Keratinocyte (primary cell): ENCODE measurements at regions not wholly inside any gene's neighbourhood (a gene's known extent, or its start where the extent isn't known, plus 50 kb on each side); places are given as distances from the start of the nearest gene placed in this dataset.
A peak's percentile ranks its signal among the peaks of the same experiment; 100 is the strongest.

Source experiments
- DNase-seq: peaks from one replicate; pipeline ENCODE4 v3.0.0-alpha.2; 2011; ENCODE audit warnings: low read depth, missing footprints, low spot score
- FAIRE-seq: peaks from 2 replicates; lab custom pipeline; 2011; peaks lifted over from hg19 to GRCh38; lab: Jason Lieb, UNC
- H2AFZ ChIP-seq: 2 replicates; pipeline ENCODE4 v1.6.0; 2012; ENCODE audit warnings: low read length, control low read depth, inconsistent platforms; ENCODE audit not compliant: control insufficient read depth
- H3K27ac ChIP-seq: 2 replicates; pipeline ENCODE4 v1.5.1; 2011; ENCODE audit warnings: low read length; ENCODE audit not compliant: control insufficient read depth, insufficient read depth
- H3K27me3 ChIP-seq: 3 replicates; pipeline ENCODE4 v1.6.0; 2011; ENCODE audit warnings: low read length; ENCODE audit not compliant: control insufficient read depth, insufficient read depth; ENCODE audit errors: extremely low read depth
- H3K36me3 ChIP-seq, 2 experiments: 2 replicates in 1 of 2; 3 replicates in 1 of 2; pipeline ENCODE4 v1.5.1; 2011; ENCODE audit warnings: low read length in 2 of 2, mild to moderate bottlenecking in 1 of 2; ENCODE audit not compliant: control insufficient read depth in 2 of 2, insufficient read depth in 2 of 2; ENCODE audit errors: extremely low read depth in 1 of 2
- H3K4me1 ChIP-seq: 3 replicates; pipeline ENCODE4 v1.5.1; 2011; ENCODE audit warnings: low read length; ENCODE audit not compliant: control insufficient read depth, insufficient read depth; ENCODE audit errors: extremely low read depth
- H3K4me2 ChIP-seq: 3 replicates; pipeline ENCODE4 v1.6.0; 2011; ENCODE audit warnings: low read depth, low read length; ENCODE audit not compliant: control insufficient read depth, insufficient read depth; ENCODE audit errors: extremely low read depth
- H3K4me3 ChIP-seq, 3 experiments: fragments of 200-600 bp in 1 of 3; sonication (generic) in 1 of 3; 2 replicates in 2 of 3; 3 replicates in 1 of 3; pipeline ENCODE4 v1.5.1; 2011 to 2016; ENCODE audit warnings: low read length in 3 of 3, mild to moderate bottlenecking in 3 of 3, control low read depth in 2 of 3, inconsistent platforms in 1 of 3, low read depth in 1 of 3, mixed read lengths in 1 of 3, mixed run types in 1 of 3, moderate library complexity in 1 of 3; ENCODE audit not compliant: control insufficient read depth in 2 of 3, insufficient read depth in 2 of 3; ENCODE audit errors: extremely low read depth in 1 of 3
- H3K79me2 ChIP-seq: 2 replicates; pipeline ENCODE4 v1.6.0; 2012; ENCODE audit warnings: low read length; ENCODE audit not compliant: control insufficient read depth, insufficient read depth
- H3K9ac ChIP-seq: 3 replicates; pipeline ENCODE4 v1.6.0; 2011; ENCODE audit warnings: low read length; ENCODE audit not compliant: control insufficient read depth, insufficient read depth; ENCODE audit errors: extremely low read depth
- H3K9me1 ChIP-seq: 3 replicates; pipeline ENCODE4 v1.6.0; 2011; ENCODE audit warnings: low read length; ENCODE audit not compliant: control insufficient read depth, insufficient read depth; ENCODE audit errors: extremely low read depth
- H3K9me3 ChIP-seq: 2 replicates; pipeline ENCODE4 v1.5.1; 2012; ENCODE audit warnings: low read depth, low read length; ENCODE audit not compliant: control insufficient read depth
- H4K20me1 ChIP-seq: 3 replicates; pipeline ENCODE4 v1.6.0; 2011; ENCODE audit warnings: low read length; ENCODE audit not compliant: control insufficient read depth, insufficient read depth; ENCODE audit errors: extremely low read depth
- EZH2 ChIP-seq: IDR thresholded peaks from one replicate; pipeline ENCODE4 v1.6.1; 2012; ENCODE audit warnings: inconsistent platforms, mild to moderate bottlenecking, low read length, moderate library complexity
- dilution Hi-C: fragments of 300-500 bp; cut with MboI; formaldehyde crosslinking; loops from one replicate; pipeline ENCODE4 v1.7.0; 2020; ENCODE audit warnings: low sequenced_read_pairs; ENCODE audit not compliant: extremely low pct_ligation_motif_present
- TF ChIP-seq, protein P1 (sequence below), 3 experiments: IDR thresholded peaks in 1 of 3; conservative IDR thresholded peaks in 1 of 3; optimal IDR thresholded peaks in 1 of 3; 2 replicates in 2 of 3; 3 replicates in 1 of 3; pipeline versions ENCODE3 to v1.5.1; 2011; ENCODE audit warnings: low read length in 3 of 3, mild to moderate bottlenecking in 3 of 3, moderate library complexity in 2 of 3, control low read depth in 1 of 3, inconsistent platforms in 1 of 3; ENCODE audit not compliant: insufficient read depth in 2 of 3; ENCODE audit errors: extremely low read depth in 1 of 3

DNA sequence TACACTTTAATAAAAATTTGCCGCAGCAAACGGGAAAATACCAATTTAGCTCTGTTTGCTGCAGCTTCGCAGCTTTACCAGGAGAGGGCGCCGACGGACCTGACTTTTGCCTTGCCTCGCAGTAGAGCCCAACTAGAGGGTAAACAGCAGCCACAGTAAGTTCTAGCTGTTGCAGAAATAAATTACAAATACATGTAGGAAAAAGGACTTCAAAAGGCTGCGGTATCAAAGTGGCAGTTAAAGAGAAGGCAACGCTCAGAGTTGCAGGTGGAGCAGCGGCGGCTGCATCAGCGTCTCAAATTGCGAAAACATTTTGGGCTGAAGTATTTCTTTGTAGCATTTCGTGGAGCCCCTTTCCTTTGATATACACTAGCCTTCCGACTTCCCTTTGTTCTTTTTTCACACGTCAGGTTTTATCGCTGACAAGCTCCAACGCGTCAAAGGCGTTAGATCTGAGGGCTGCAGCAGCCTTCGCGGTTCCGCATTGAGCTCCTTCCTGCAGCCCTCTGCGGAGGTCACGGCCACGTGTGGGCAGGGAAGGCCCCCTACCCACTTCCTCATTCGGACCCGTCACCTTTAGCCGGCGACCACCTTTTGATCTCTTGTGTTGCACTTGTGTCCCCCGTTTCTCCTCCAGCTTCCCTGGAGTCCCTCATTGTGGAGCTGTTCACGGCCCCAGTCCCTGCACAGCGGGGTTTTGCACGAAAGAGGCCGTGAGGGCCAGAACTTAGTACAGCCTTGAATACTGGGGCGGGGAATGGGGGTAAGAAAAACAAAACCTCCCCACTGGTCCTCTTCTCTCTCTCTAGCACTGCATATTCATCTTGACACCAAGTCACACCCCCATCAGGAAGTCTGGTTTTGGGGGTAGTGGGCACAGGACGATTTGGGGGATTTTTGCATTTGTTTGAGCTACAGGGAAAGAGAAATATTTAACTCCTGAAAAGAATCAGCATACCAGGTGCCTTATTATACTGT lies 72.8 kb downstream of the S1PR1 start:
- H2AFZ ChIP-seq: peak overlapping the region; percentile 14

DNA sequence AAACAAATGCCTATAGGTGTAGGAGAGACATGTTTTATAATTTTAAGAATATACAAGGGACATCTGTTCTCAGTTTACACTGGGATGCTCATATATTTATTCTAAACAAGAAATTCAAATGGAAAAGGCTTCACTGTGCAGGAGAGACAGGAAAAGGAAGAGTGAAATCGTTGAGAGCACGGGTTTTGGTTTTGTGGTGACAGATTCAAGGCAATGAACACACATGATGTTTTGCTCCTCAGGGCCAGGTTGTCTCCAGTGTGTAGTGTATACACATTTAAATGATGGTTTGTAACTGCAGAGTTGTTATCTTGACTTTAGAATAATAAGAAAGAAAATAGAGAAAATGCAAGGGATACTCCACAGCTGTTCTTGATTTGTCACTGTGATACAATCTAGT lies 73.7 kb downstream of the S1PR1 start:
- Histone ChIP-seq H3K4me2 (no peak overlapping the region), H3K4me3 (no peak overlapping the region), H3K27me3 (peaks cover 22% of the 10 kb centered on the region), H3K9me3 (no peaks in the 10 kb centered on the region), H2AFZ (no peak overlapping the region), H3K4me1 (peaks cover 6% of the 10 kb centered on the region), H3K9me1 (no peaks in the 10 kb centered on the region), H3K36me3 (no peaks in the 10 kb centered on the region), H3K27ac (no peak overlapping the region), H3K79me2 (no peaks in the 10 kb centered on the region), H4K20me1 (no peaks in the 10 kb centered on the region), H3K9ac (no peak overlapping the region)
- dilution Hi-C loops: loop anchor here (10.0 kb wide), 1 partner anchor 54 kb away; no protein-coding TSS in a partner anchor
- FAIRE-seq (no peak), DNase-seq (no peak)
- TF ChIP-seq EZH2: no peak
- TF ChIP-seq, protein P1, sequence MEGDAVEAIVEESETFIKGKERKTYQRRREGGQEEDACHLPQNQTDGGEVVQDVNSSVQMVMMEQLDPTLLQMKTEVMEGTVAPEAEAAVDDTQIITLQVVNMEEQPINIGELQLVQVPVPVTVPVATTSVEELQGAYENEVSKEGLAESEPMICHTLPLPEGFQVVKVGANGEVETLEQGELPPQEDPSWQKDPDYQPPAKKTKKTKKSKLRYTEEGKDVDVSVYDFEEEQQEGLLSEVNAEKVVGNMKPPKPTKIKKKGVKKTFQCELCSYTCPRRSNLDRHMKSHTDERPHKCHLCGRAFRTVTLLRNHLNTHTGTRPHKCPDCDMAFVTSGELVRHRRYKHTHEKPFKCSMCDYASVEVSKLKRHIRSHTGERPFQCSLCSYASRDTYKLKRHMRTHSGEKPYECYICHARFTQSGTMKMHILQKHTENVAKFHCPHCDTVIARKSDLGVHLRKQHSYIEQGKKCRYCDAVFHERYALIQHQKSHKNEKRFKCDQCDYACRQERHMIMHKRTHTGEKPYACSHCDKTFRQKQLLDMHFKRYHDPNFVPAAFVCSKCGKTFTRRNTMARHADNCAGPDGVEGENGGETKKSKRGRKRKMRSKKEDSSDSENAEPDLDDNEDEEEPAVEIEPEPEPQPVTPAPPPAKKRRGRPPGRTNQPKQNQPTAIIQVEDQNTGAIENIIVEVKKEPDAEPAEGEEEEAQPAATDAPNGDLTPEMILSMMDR (optimal IDR thresholded peaks at IDR 0.05 in 1 of 3, IDR thresholded peaks at IDR 0.05 in 1 of 3, conservative IDR thresholded peaks at IDR 0.05 in 1 of 3; ENCODE audit: extremely low read depth in 1 of 3, insufficient read depth in 2 of 3, low read length in 3 of 3): no peak

More for the DNA sequence above, 72.8 kb downstream of the S1PR1 start:
- Histone ChIP-seq H3K27ac (no peak overlapping the region), H3K4me1 (peaks cover 6% of the 10 kb centered on the region), H3K36me3 (no peaks in the 10 kb centered on the region), H3K9me1 (no peaks in the 10 kb centered on the region), H3K79me2 (no peaks in the 10 kb centered on the region), H3K4me3 (peak overlapping the region in 2 of 3 experiments; percentile 42 to 44), H3K4me2 (peak overlapping the region; percentile 84), H3K27me3 (peaks cover 18% of the 10 kb centered on the region), H4K20me1 (no peaks in the 10 kb centered on the region), H3K9ac (no peak overlapping the region), H3K9me3 (no peaks in the 10 kb centered on the region)
- dilution Hi-C loops: loop anchor here (10.0 kb wide), 1 partner anchor 55 kb away; no protein-coding TSS in a partner anchor
- DNase-seq (no peak), FAIRE-seq (no peak)
- TF ChIP-seq, protein P1 (optimal IDR thresholded peaks at IDR 0.05 in 1 of 3, IDR thresholded peaks at IDR 0.05 in 1 of 3, conservative IDR thresholded peaks at IDR 0.05 in 1 of 3; ENCODE audit: extremely low read depth in 1 of 3, insufficient read depth in 2 of 3, low read length in 3 of 3): peak; percentile 80 to 88 (median 85)
- peak; percentile 42 for TF ChIP-seq EZH2
